Body of pancreas (tissue), 4 donors: ENCODE measurements at regions not wholly inside any gene's neighbourhood (a gene's known extent, or its start where the extent isn't known, plus 50 kb on each side); places are given as distances from the start of the nearest gene placed in this dataset.

Experiments
- CTCF ChIP-seq, 7 experiments: fragments of 450-650 bp in 4 of 7; fragments of 200-600 bp in 3 of 7; sonication (generic) in 3 of 7; IDR thresholded peaks; one replicate each; pipeline ENCODE4 v1.5.1; 2016 to 2019; ENCODE audit warnings: antibody characterized with exemption in 7 of 7
- POLR2A ChIP-seq, 3 donors: fragments of 450-650 bp; IDR thresholded peaks; one replicate each; pipeline ENCODE4 v1.6.1; 2016; ENCODE audit warnings: antibody characterized with exemption in 3 of 3, mild to moderate bottlenecking in 2 of 3

GRCh38 chr3:180185650-180186049 lies 148.9 kb upstream of the PEX5L start:
- no peak for TF ChIP-seq CTCF (IDR thresholded peaks at IDR 0.05)
- TF ChIP-seq POLR2A (IDR thresholded peaks at IDR 0.05): no peak
